Left ventricle myocardium inferior (tissue), 1 donor: ENCODE measurements at regions not wholly inside any gene's neighbourhood (a gene's known extent, or its start where the extent isn't known, plus 50 kb on each side); places are given as distances from the start of the nearest gene placed in this dataset.

ENCODE experiments used
- DNase-seq: peaks from one replicate; pipeline ENCODE4 v3.0.0-alpha.2; 2020
- H3K27ac ChIP-seq: fragments of 200-600 bp; replicated peaks from 2 replicates; pipeline ENCODE4 v1.8.0; 2021
- H3K27me3 ChIP-seq: fragments of 200-600 bp; 2 replicates; pipeline ENCODE4 v1.8.0; 2021; ENCODE audit warnings: low read depth
- H3K36me3 ChIP-seq: fragments of 200-600 bp; 2 replicates; pipeline ENCODE4 v1.8.0; 2021
- H3K4me1 ChIP-seq: fragments of 200-600 bp; 2 replicates; pipeline ENCODE4 v1.8.0; 2021
- H3K4me3 ChIP-seq: fragments of 200-600 bp; 2 replicates; pipeline ENCODE4 v1.8.0; 2021; ENCODE audit warnings: mild to moderate bottlenecking, moderate library complexity
- H3K9me3 ChIP-seq: fragments of 200-600 bp; replicated peaks from 2 replicates; pipeline ENCODE4 v1.8.0; 2021
- CTCF ChIP-seq: fragments of 200-600 bp; IDR thresholded peaks from 2 replicates; pipeline ENCODE4 v1.8.0; 2021; ENCODE audit warnings: antibody characterized with exemption, mild to moderate bottlenecking, borderline replicate concordance
- intact Hi-C: fragments of 100-400 bp; cut with micrococcal nuclease; formaldehyde crosslinking; loops from one replicate; pipeline ENCODE4 v1.11.0; 2022
- donor health status: DM: no; HTN: yes; CAD: no; lungs with severe emphysema.

GRCh38 chr6:131382631-131383030, 190.4 kb upstream of the ARG1 start:
- intact Hi-C loops, result no loop called here
- Histone ChIP-seq H3K4me1 (no peaks in the 10 kb centered on the region), H3K27me3 (peaks cover 6% of the 10 kb centered on the region), H3K4me3 (no peak overlapping the region), H3K36me3 (no peaks in the 10 kb centered on the region), H3K27ac (no peak overlapping the region), H3K9me3 (no peaks in the 10 kb centered on the region)
- DNase-seq, result no peak
- TF ChIP-seq CTCF, result no peak

- H3K4me3 ChIP-seq, result no peak overlapping the region
- peaks cover 13% of the 10 kb centered on the region for H3K27me3 ChIP-seq
- no peaks in the 10 kb centered on the region for H3K4me1 ChIP-seq
- no peaks in the 10 kb centered on the region for H3K36me3 ChIP-seq
- no peak for TF ChIP-seq CTCF
- no peaks in the 10 kb centered on the region for H3K9me3 ChIP-seq
- intact Hi-C loops, result no loop called here
- no peak overlapping the region for H3K27ac ChIP-seq
- DNase-seq, result no peak
Observed at GRCh38 chr6:131383421-131384411, 189.3 kb upstream of the ARG1 start.

DNA sequence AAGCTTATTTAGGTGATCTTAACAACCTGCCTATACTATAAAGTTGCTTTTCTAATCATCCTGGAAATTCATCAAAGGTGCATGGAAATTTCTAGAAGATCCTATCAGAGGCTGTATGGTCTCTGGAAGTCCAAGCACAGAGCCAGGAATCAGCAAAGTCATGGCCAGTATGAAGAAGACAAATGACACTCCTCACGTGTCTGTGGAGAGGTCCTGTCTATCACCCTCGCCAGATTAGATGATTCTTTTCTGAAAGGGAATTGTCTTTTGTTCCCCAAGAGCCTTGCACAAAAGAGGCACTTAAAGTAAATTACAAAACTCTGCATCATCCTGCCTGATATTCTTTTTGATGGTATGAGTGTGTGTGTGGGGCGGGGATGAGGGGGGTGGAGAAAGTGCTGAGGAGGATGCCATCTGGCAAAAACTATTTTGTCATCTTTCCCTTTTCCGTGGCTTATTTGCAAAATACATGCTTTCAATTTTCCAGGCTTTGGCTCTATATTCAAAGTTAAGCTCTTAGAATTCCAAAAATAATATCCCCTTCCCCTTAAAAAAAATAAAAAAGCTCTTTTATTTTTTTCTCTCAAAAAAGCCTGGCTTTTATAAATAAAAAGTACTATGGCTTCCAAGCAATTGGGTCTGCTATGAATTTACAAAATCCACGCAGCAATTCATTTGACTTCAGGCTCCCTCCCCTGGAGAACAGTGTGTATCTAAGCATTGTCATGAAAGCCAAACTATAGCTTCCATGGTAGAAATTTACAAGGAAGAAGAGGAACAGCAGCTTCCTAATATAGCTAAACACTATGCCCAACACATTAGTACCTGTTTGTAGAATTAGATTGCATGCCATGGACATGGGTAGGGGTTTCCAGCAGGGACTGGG, 185.2 kb upstream of the ARG1 start:
- Histone ChIP-seq H3K4me1 (no peaks in the 10 kb centered on the region), H3K9me3 (no peaks in the 10 kb centered on the region), H3K36me3 (no peaks in the 10 kb centered on the region), H3K4me3 (no peak overlapping the region), H3K27me3 (peaks cover 15% of the 10 kb centered on the region), H3K27ac (no peak overlapping the region)
- intact Hi-C loops, result no loop called here
- no peak for TF ChIP-seq CTCF
- DNase-seq, result no peak

GRCh38 chr6:131390322-131390721, 182.7 kb upstream of the ARG1 start:
- no peak for TF ChIP-seq CTCF
- Histone ChIP-seq H3K27ac (no peak overlapping the region), H3K9me3 (peaks cover 5% of the 10 kb centered on the region), H3K27me3 (peaks cover 9% of the 10 kb centered on the region), H3K4me1 (no peaks in the 10 kb centered on the region), H3K4me3 (no peak overlapping the region), H3K36me3 (no peaks in the 10 kb centered on the region)
- no peak for DNase-seq
- intact Hi-C loops, result no loop called here

GRCh38 chr6:131391116-131391515, 181.9 kb upstream of the ARG1 start:
- Histone ChIP-seq H3K27me3 (peaks cover 9% of the 10 kb centered on the region), H3K36me3 (no peaks in the 10 kb centered on the region), H3K9me3 (peaks cover 5% of the 10 kb centered on the region), H3K4me1 (no peaks in the 10 kb centered on the region), H3K27ac (no peak overlapping the region), H3K4me3 (no peak overlapping the region)
- TF ChIP-seq CTCF, result no peak
- DNase-seq, result no peak
- intact Hi-C loops, result no loop called here
